ENCODE measurements at regions not wholly inside any gene's neighbourhood (a gene's known extent, or its start where the extent isn't known, plus 50 kb on each side); places are given as distances from the start of the nearest gene placed in this dataset.

GRCh38 chr13:23488442-23488841 is 54.9 kb upstream of the SACS start:
- peak; percentile 28 for DNase-seq

GRCh38 chr13:23496255-23496654 is 62.8 kb upstream of the SACS start:
- DNase-seq, result no peak

- no peak for DNase-seq
These were observed 63.7 kb upstream of the SACS start for GRCh38 chr13:23497191-23497590.

GRCh38 chr13:23500849-23501248 is 67.3 kb upstream of the SACS start:
- DNase-seq, result no peak

- DNase-seq, result no peak
These were observed 66.0 kb upstream of the TNFRSF19 start for GRCh38 chr13:23504180-23504579.

GRCh38 chr13:23505007-23505406 is 65.2 kb upstream of the TNFRSF19 start:
- DNase-seq, result no peak

- no peak for DNase-seq
These were observed 64.0 kb upstream of the TNFRSF19 start for GRCh38 chr13:23506071-23506806.

GRCh38 chr13:23506807-23507291 is 63.4 kb upstream of the TNFRSF19 start:
- no peak for DNase-seq

- no peak for DNase-seq
These were observed 60.2 kb upstream of the TNFRSF19 start for GRCh38 chr13:23509781-23510543.

GRCh38 chr13:23510544-23510916 is 59.7 kb upstream of the TNFRSF19 start:
- DNase-seq, result no peak

- no peak for DNase-seq
These were observed 59.1 kb upstream of the TNFRSF19 start for GRCh38 chr13:23510979-23511735.

- no peak for DNase-seq
These were observed 57.3 kb upstream of the TNFRSF19 start for GRCh38 chr13:23512762-23513395.

GRCh38 chr13:23513455-23513854 is 56.8 kb upstream of the TNFRSF19 start:
- DNase-seq, result no peak

GRCh38 chr13:23514076-23514475 is 56.1 kb upstream of the TNFRSF19 start:
- DNase-seq, result no peak

- no peak for DNase-seq
These were observed 55.1 kb upstream of the TNFRSF19 start for GRCh38 chr13:23515116-23515515.

GRCh38 chr13:23516190-23516589 is 54.0 kb upstream of the TNFRSF19 start:
- no peak for DNase-seq

GRCh38 chr13:23516702-23517101 is 53.5 kb upstream of the TNFRSF19 start:
- DNase-seq, result no peak

- no peak for DNase-seq
These were observed 52.0 kb upstream of the TNFRSF19 start for GRCh38 chr13:23518231-23518630.

Data from NCI-H146 (cell line).